OCI-LY1 (cell line): ENCODE measurements at regions not wholly inside any gene's neighbourhood (a gene's known extent, or its start where the extent isn't known, plus 50 kb on each side); places are given as distances from the start of the nearest gene placed in this dataset.

Source experiments
- H2AFZ ChIP-seq: fragments of 200-600 bp; sonication (generic), shearing (Covaris generic); 2 replicates; pipeline ENCODE4 v1.6.0; 2014; ENCODE audit warnings: antibody characterized with exemption, mild to moderate bottlenecking, low read length
- H3F3A ChIP-seq: fragments of 200-600 bp; sonication (generic), shearing (Covaris generic); 2 replicates; pipeline ENCODE4 v1.6.0; 2014; ENCODE audit warnings: mild to moderate bottlenecking, antibody characterized with exemption, low read length, moderate library complexity; ENCODE audit not compliant: insufficient read depth
- H3K27ac ChIP-seq: fragments of 200-600 bp; sonication (generic); 2 replicates; pipeline ENCODE4 v1.5.1; 2014; ENCODE audit warnings: low read length, mixed run types, mild to moderate bottlenecking, low read depth; ENCODE audit not compliant: poor library complexity, severe bottlenecking
- H3K27me3 ChIP-seq: fragments of 200-600 bp; sonication (generic); 2 replicates; pipeline ENCODE4 v1.6.0; 2014; ENCODE audit warnings: antibody characterized with exemption, mild to moderate bottlenecking, low read length, moderate library complexity; ENCODE audit not compliant: insufficient read depth
- H3K36me3 ChIP-seq: fragments of 200-600 bp; sonication (generic); 2 replicates; pipeline ENCODE4 v1.6.1; 2014; ENCODE audit warnings: mild to moderate bottlenecking, antibody characterized with exemption, low read length, moderate library complexity, mixed read lengths; ENCODE audit not compliant: insufficient read depth
- H3K4me1 ChIP-seq: fragments of 200-600 bp; sonication (generic); 2 replicates; pipeline ENCODE4 v1.5.1; 2014; ENCODE audit warnings: mild to moderate bottlenecking, low read length, moderate library complexity; ENCODE audit not compliant: insufficient read depth, severe bottlenecking
- H3K4me2 ChIP-seq: fragments of 200-600 bp; sonication (generic), shearing (Covaris generic); 2 replicates; pipeline ENCODE4 v1.6.1; 2014; ENCODE audit warnings: low read length
- H3K4me3 ChIP-seq: fragments of 200-600 bp; sonication (generic); 2 replicates; pipeline ENCODE4 v1.5.1; 2014; ENCODE audit warnings: low read length, low read depth, mild to moderate bottlenecking, mixed read lengths; ENCODE audit not compliant: poor library complexity, severe bottlenecking
- H3K79me2 ChIP-seq: fragments of 200-600 bp; shearing (Covaris generic); 2 replicates; pipeline ENCODE4 v1.6.1; 2016; ENCODE audit warnings: mixed run types, low read length, mixed read lengths; ENCODE audit not compliant: insufficient read depth
- H3K9ac ChIP-seq: fragments of 200-600 bp; sonication (generic), shearing (Covaris generic); 2 replicates; pipeline ENCODE4 v1.6.1; 2014; ENCODE audit warnings: mild to moderate bottlenecking, low read length, mixed read lengths
- H3K9me2 ChIP-seq: fragments of 200-600 bp; sonication (generic), shearing (Covaris generic); 2 replicates; pipeline ENCODE4 v1.6.1; 2014; ENCODE audit warnings: low read depth, mild to moderate bottlenecking, low read length, mixed read lengths
- H3K9me3 ChIP-seq: fragments of 200-600 bp; shearing (Covaris generic); 2 replicates; pipeline ENCODE4 v1.6.1; 2014; ENCODE audit warnings: low read length, mixed read lengths
- H4K20me1 ChIP-seq: fragments of 200-600 bp; sonication (generic), shearing (Covaris generic); 2 replicates; pipeline ENCODE4 v1.6.0; 2016; ENCODE audit warnings: mild to moderate bottlenecking, low read length; ENCODE audit not compliant: insufficient read depth
- EZH2 ChIP-seq: fragments of 200-600 bp; sonication (generic), shearing (Covaris generic); IDR thresholded peaks from 2 replicates; pipeline ENCODE4 v1.8.0; 2017; ENCODE audit warnings: borderline replicate concordance, mixed run types, mild to moderate bottlenecking, antibody characterized with exemption, low read length, moderate library complexity, mixed read lengths
- TF ChIP-seq, protein P1 (sequence below): fragments of 200-600 bp; sonication (generic), shearing (Covaris generic); IDR thresholded peaks from 2 replicates; pipeline ENCODE4 v1.5.1; 2017; ENCODE audit warnings: mild to moderate bottlenecking, antibody characterized with exemption, low read length, moderate library complexity, mixed read lengths

DNA sequence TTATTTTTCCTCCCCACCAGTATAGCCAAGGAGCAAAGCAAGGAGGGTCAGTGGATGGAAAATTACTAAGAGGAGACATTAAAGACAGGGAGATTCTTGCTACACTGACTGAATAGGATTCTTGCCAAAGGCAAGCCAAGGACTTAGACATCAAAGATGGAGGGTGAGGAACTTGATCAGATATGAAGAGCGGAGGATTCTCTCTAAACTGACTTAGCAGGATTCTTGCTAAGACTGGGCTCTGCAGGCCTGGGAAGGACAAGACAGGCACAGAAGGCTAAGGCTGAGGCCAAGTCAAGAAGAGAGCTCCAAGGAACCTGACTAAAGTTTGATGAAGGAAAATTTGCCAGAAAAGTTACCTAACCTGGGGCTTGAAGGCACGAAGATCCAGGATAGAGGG is 143.9 kb upstream of the RMP24 start:
- Histone ChIP-seq H3K27me3 (no peaks in the 10 kb centered on the region), H3K36me3 (no peaks in the 10 kb centered on the region), H4K20me1 (no peaks in the 10 kb centered on the region), H3K4me3 (no peak overlapping the region), H3K4me2 (no peak overlapping the region), H3K9me2 (no peaks in the 10 kb centered on the region), H3K9me3 (no peaks in the 10 kb centered on the region), H3K27ac (no peak overlapping the region), H3K9ac (no peak overlapping the region), H3K79me2 (no peaks in the 10 kb centered on the region), H2AFZ (no peak overlapping the region), H3F3A (no peaks in the 10 kb centered on the region), H3K4me1 (no peaks in the 10 kb centered on the region)
- TF ChIP-seq, protein P1, sequence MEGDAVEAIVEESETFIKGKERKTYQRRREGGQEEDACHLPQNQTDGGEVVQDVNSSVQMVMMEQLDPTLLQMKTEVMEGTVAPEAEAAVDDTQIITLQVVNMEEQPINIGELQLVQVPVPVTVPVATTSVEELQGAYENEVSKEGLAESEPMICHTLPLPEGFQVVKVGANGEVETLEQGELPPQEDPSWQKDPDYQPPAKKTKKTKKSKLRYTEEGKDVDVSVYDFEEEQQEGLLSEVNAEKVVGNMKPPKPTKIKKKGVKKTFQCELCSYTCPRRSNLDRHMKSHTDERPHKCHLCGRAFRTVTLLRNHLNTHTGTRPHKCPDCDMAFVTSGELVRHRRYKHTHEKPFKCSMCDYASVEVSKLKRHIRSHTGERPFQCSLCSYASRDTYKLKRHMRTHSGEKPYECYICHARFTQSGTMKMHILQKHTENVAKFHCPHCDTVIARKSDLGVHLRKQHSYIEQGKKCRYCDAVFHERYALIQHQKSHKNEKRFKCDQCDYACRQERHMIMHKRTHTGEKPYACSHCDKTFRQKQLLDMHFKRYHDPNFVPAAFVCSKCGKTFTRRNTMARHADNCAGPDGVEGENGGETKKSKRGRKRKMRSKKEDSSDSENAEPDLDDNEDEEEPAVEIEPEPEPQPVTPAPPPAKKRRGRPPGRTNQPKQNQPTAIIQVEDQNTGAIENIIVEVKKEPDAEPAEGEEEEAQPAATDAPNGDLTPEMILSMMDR = no peak
- TF ChIP-seq EZH2 = no peak

DNA sequence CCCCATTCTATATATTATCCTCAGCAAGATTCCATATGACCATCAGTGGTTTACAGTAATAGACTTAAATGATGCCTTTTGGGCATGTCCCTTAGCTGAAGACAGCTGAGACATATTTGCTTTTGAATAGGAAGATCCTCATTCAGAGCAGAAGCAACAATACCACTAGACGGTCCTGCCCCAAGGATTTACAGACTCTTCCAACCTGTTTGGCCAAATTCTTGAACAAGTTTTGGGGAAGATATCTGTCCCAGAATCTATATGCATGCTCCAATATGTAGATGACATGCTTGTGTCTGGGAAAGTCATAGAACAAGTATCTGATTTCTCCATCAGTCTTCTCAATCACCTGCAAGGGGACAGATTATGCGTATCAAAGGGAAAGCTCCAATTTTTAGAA is 137.1 kb upstream of the RMP24 start:
- Histone ChIP-seq H3K4me3 (no peak overlapping the region), H3K9me3 (no peaks in the 10 kb centered on the region), H4K20me1 (no peaks in the 10 kb centered on the region), H3K27me3 (0 out of 2 replicates have a peak, but pooled peaks cover 6% of the 10 kb centered on the region), H3K4me1 (no peaks in the 10 kb centered on the region), H2AFZ (no peak overlapping the region), H3K9ac (no peak overlapping the region), H3K27ac (no peak overlapping the region), H3K9me2 (no peaks in the 10 kb centered on the region), H3K79me2 (no peaks in the 10 kb centered on the region), H3K4me2 (no peak overlapping the region), H3K36me3 (no peaks in the 10 kb centered on the region), H3F3A (no peaks in the 10 kb centered on the region)
- TF ChIP-seq, protein P1 = no peak
- TF ChIP-seq EZH2 = no peak

DNA sequence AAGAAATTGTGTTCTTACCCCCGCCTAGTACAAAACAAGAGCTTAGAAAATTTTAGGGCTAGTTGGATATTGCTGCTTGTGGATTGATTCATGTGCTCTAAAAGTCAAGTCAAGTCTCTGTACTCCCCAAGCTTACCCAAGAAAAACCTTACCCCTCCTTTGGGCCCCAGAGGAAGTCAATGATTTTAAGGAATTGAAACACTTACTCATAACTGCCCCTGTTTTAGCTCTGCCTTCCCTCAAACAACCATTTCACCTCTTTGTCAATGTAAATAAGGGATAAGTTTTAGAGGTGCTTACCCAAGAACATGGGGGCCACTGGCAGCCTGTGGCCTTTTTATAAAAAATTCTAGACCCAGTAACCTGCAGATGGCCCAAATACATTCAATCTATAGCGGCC is 136.6 kb upstream of the RMP24 start:
- no peak overlapping the region for H3K9ac ChIP-seq
- H3K4me2 ChIP-seq = no peak overlapping the region
- H3K36me3 ChIP-seq = no peaks in the 10 kb centered on the region

More for the DNA sequence above, 136.6 kb upstream of the RMP24 start:
- H4K20me1 ChIP-seq = no peaks in the 10 kb centered on the region
- 0 out of 2 replicates have a peak, but pooled peaks cover 6% of the 10 kb centered on the region for H3K27me3 ChIP-seq
- H2AFZ ChIP-seq = no peak overlapping the region
- no peaks in the 10 kb centered on the region for H3K79me2 ChIP-seq
- no peak overlapping the region for H3K27ac ChIP-seq
- no peaks in the 10 kb centered on the region for H3F3A ChIP-seq
- TF ChIP-seq EZH2 = no peak
- TF ChIP-seq, protein P1 = no peak
- H3K4me1 ChIP-seq = no peaks in the 10 kb centered on the region
- H3K9me3 ChIP-seq = no peaks in the 10 kb centered on the region
- H3K9me2 ChIP-seq = no peaks in the 10 kb centered on the region
- H3K4me3 ChIP-seq = no peak overlapping the region
